Tibial nerve (tissue), 4 donors: ENCODE measurements at regions not wholly inside any gene's neighbourhood (a gene's known extent, or its start where the extent isn't known, plus 50 kb on each side); places are given as distances from the start of the nearest gene placed in this dataset.

Source experiments
- DNase-seq, 2 donors: peaks; one replicate each; pipeline ENCODE4 v3.0.0-alpha.2; 2019; ENCODE audit warnings: low spot score in 2 of 2
- H3K27ac ChIP-seq, 4 donors: fragments of 200-600 bp; sonication (generic) in 3 of 4; one replicate each; pipeline ENCODE4 v1.5.1; 2017 to 2019; ENCODE audit warnings: mild to moderate bottlenecking in 1 of 4
- H3K27me3 ChIP-seq, 2 donors: fragments of 200-600 bp; sonication (generic) in 1 of 2; one replicate each; pipeline versions ENCODE4 v1.5.1 to v1.6.0; 2017 to 2019
- H3K36me3 ChIP-seq, 3 donors: fragments of 200-600 bp; sonication (generic); one replicate each; pipeline ENCODE4 v1.5.1; 2018 to 2019
- H3K4me1 ChIP-seq, 4 donors: fragments of 200-600 bp; sonication (generic) in 3 of 4; one replicate each; pipeline ENCODE4 v1.5.1; 2017 to 2019
- H3K4me3 ChIP-seq, 4 donors: fragments of 200-600 bp; sonication (generic) in 3 of 4; one replicate each; pipeline ENCODE4 v1.5.1; 2017 to 2019; ENCODE audit warnings: mild to moderate bottlenecking in 1 of 4, moderate library complexity in 1 of 4
- H3K9me3 ChIP-seq, 4 donors: fragments of 200-600 bp; sonication (generic) in 3 of 4; one replicate each; pipeline ENCODE4 v1.5.1; 2017 to 2019
- CTCF ChIP-seq, 5 experiments: fragments of 200-600 bp in 3 of 5; fragments of 450-650 bp in 2 of 5; sonication (generic) in 3 of 5; IDR thresholded peaks; one replicate each; pipeline ENCODE4 v1.5.1; 2016 to 2019; ENCODE audit warnings: antibody characterized with exemption in 5 of 5, mild to moderate bottlenecking in 3 of 5, moderate library complexity in 2 of 5
- EP300 ChIP-seq, 2 donors: sonication (generic); formaldehyde crosslinking; IDR thresholded peaks; one replicate each; pipeline ENCODE4 v1.6.1; 2017; ENCODE audit warnings: antibody characterized with exemption in 2 of 2, mild to moderate bottlenecking in 1 of 2
- POLR2A ChIP-seq, 2 donors: fragments of 450-650 bp; IDR thresholded peaks; one replicate each; pipeline ENCODE4 v1.6.1; 2017; ENCODE audit warnings: antibody characterized with exemption in 2 of 2, mild to moderate bottlenecking in 2 of 2, moderate library complexity in 2 of 2
- WGBS, 2 donors: methylation state at CpG; one replicate each; pipeline ENCODE4 v1.1.5; 2018; 5-methylcytosine and 5-hydroxymethylcytosine counted together

- no peak for DNase-seq
Measured at GRCh38 chr1:190619724-190620123, 142.1 kb upstream of the BRINP3 start.

GRCh38 chr1:190633488-190633887, 155.8 kb upstream of the BRINP3 start:
- H3K4me3 ChIP-seq = no peak overlapping the region
- no peaks in the 10 kb centered on the region for H3K36me3 ChIP-seq
- H3K4me1 ChIP-seq = no peaks in the 10 kb centered on the region
- no peak for TF ChIP-seq CTCF (IDR thresholded peaks at IDR 0.05)
- TF ChIP-seq EP300 (IDR thresholded peaks at IDR 0.05) = no peak
- no peak for TF ChIP-seq POLR2A (IDR thresholded peaks at IDR 0.05)
- H3K27ac ChIP-seq = no peak overlapping the region
- H3K9me3 ChIP-seq = peaks cover 0 to 4% (median 0%) of the 10 kb centered on the region in 4 donors
- no peak for DNase-seq
- H3K27me3 ChIP-seq = no peaks in the 10 kb centered on the region

More at GRCh38 chr1:190619724-190620123, 142.1 kb upstream of the BRINP3 start:
- H3K36me3 ChIP-seq = no peaks in the 10 kb centered on the region
- no peaks in the 10 kb centered on the region for H3K9me3 ChIP-seq
- no peak overlapping the region for H3K4me3 ChIP-seq
- H3K27me3 ChIP-seq = no peaks in the 10 kb centered on the region
- WGBS, 2 donors = 10 to 13% methylated on average over 1 of the region's 1 CpG
- H3K4me1 ChIP-seq = no peaks in the 10 kb centered on the region
- TF ChIP-seq EP300 (IDR thresholded peaks at IDR 0.05) (no peak), POLR2A (IDR thresholded peaks at IDR 0.05) (no peak), CTCF (IDR thresholded peaks at IDR 0.05) (no peak)
- no peak overlapping the region for H3K27ac ChIP-seq

GRCh38 chr1:190634134-190634533, 156.5 kb upstream of the BRINP3 start:
- no peaks in the 10 kb centered on the region for H3K4me1 ChIP-seq
- H3K36me3 ChIP-seq = no peaks in the 10 kb centered on the region
- H3K27ac ChIP-seq = no peak overlapping the region
- TF ChIP-seq POLR2A (IDR thresholded peaks at IDR 0.05) (no peak), CTCF (IDR thresholded peaks at IDR 0.05) (no peak), EP300 (IDR thresholded peaks at IDR 0.05) (no peak)
- H3K27me3 ChIP-seq = no peaks in the 10 kb centered on the region
- no peak overlapping the region for H3K4me3 ChIP-seq
- 98 to 100% methylated on average over 2 of the region's 2 CpGs for WGBS, 2 donors
- H3K9me3 ChIP-seq = peaks cover 0 to 4% (median 0%) of the 10 kb centered on the region in 4 donors
- DNase-seq = no peak

- no peaks in the 10 kb centered on the region for H3K36me3 ChIP-seq
- no peak overlapping the region for H3K4me3 ChIP-seq
- no peaks in the 10 kb centered on the region for H3K27me3 ChIP-seq
- TF ChIP-seq POLR2A (IDR thresholded peaks at IDR 0.05) (no peak), CTCF (IDR thresholded peaks at IDR 0.05) (no peak), EP300 (IDR thresholded peaks at IDR 0.05) (no peak)
- no peak for DNase-seq
- no peaks in the 10 kb centered on the region for H3K4me1 ChIP-seq
- H3K9me3 ChIP-seq = no peaks in the 10 kb centered on the region
- H3K27ac ChIP-seq = no peak overlapping the region
Measured at GRCh38 chr1:190649553-190649952, 171.9 kb upstream of the BRINP3 start.

GRCh38 chr1:190658907-190659306, 181.2 kb upstream of the BRINP3 start:
- DNase-seq = no peak
- Histone ChIP-seq H3K36me3 (no peaks in the 10 kb centered on the region), H3K4me1 (no peaks in the 10 kb centered on the region), H3K9me3 (no peaks in the 10 kb centered on the region), H3K27ac (no peak overlapping the region), H3K27me3 (no peaks in the 10 kb centered on the region), H3K4me3 (no peak overlapping the region)
- 80 to 85% methylated on average over 2 of the region's 2 CpGs for WGBS, 2 donors
- no peak for TF ChIP-seq CTCF (IDR thresholded peaks at IDR 0.05)
- TF ChIP-seq POLR2A (IDR thresholded peaks at IDR 0.05) = no peak
- TF ChIP-seq EP300 (IDR thresholded peaks at IDR 0.05) = no peak
